H1 (cell line): ENCODE measurements at regions not wholly inside any gene's neighbourhood (a gene's known extent, or its start where the extent isn't known, plus 50 kb on each side); places are given as distances from the start of the nearest gene placed in this dataset.

Experiments used
- CTCF ChIA-PET: fragments of 300-600 bp; sonication (Branson Sonifier 250); formaldehyde crosslinking; loops from one replicate; lab custom pipeline; 2021; ENCODE audit not compliant: partially characterized antibody; lab: Charles Lee
- POLR2A ChIA-PET: fragments of 300-600 bp; sonication (Branson Sonifier 250); formaldehyde crosslinking; loops from one replicate; lab custom pipeline; 2021; ENCODE audit warnings: inconsistent platforms; ENCODE audit not compliant: partially characterized antibody; lab: Charles Lee
- DNase-seq, 2 experiments: peaks; one replicate each; pipeline versions ENCODE4 v3.0.0 to v3.0.0-alpha.2; 2010 to 2022; ENCODE audit warnings: low spot score in 2 of 2, low read depth in 1 of 2, mixed read lengths in 1 of 2
- FAIRE-seq: peaks from 2 replicates; lab custom pipeline; 2011; peaks lifted over from hg19 to GRCh38; lab: Jason Lieb, UNC
- H2AFZ ChIP-seq: 2 replicates; pipeline ENCODE4 v1.8.1; 2012; ENCODE audit warnings: low read length, inconsistent platforms
- H2AK5ac ChIP-seq: 2 replicates; pipeline ENCODE4 v1.6.1; 2013; ENCODE audit warnings: low read depth, low read length
- H2BK120ac ChIP-seq: replicated peaks from 2 replicates; pipeline ENCODE3; 2013; ENCODE audit warnings: low read depth, low read length, inconsistent platforms
- H2BK12ac ChIP-seq: 2 replicates; pipeline ENCODE4 v1.6.1; 2013; ENCODE audit warnings: low read depth, low read length
- H2BK15ac ChIP-seq: 2 replicates; pipeline ENCODE4 v1.6.1; 2013; ENCODE audit warnings: low read length
- H2BK20ac ChIP-seq: 2 replicates; pipeline ENCODE4 v1.6.1; 2013; ENCODE audit warnings: low read length
- H2BK5ac ChIP-seq: 2 replicates; pipeline ENCODE4 v1.6.1; 2013; ENCODE audit warnings: low read depth, low read length
- H3K14ac ChIP-seq: 2 replicates; pipeline ENCODE4 v1.6.1; 2013; ENCODE audit warnings: inconsistent platforms; ENCODE audit not compliant: insufficient read length
- H3K18ac ChIP-seq: 2 replicates; pipeline ENCODE4 v1.6.1; 2013; ENCODE audit warnings: low read length; ENCODE audit errors: extremely low read depth
- H3K23ac ChIP-seq: 2 replicates; pipeline ENCODE4 v1.6.1; 2013; ENCODE audit warnings: inconsistent platforms; ENCODE audit not compliant: insufficient read length
- H3K23me2 ChIP-seq: 2 replicates; pipeline ENCODE4 v1.6.1; 2013; ENCODE audit warnings: low read depth, low read length
- H3K27ac ChIP-seq: 2 replicates; pipeline ENCODE4 v1.6.1; 2011; ENCODE audit warnings: low read depth, low read length, inconsistent platforms
- H3K27me3 ChIP-seq, 4 experiments: replicated peaks in 1 of 4; 1 replicate in 1 of 4; 2 replicates in 3 of 4; pipeline versions ENCODE4 v1.6.1 to v1.8.1; 2011 to 2013; ENCODE audit warnings: low read length in 3 of 4, mild to moderate bottlenecking in 3 of 4, inconsistent platforms in 2 of 4, mixed read lengths in 2 of 4, moderate library complexity in 1 of 4; ENCODE audit not compliant: control insufficient read depth in 3 of 4, insufficient read depth in 3 of 4; ENCODE audit errors: extremely low read depth in 1 of 4
- H3K36me3 ChIP-seq, 4 experiments: 2 replicates each; pipeline versions ENCODE4 v1.6.1 to v1.8.1; 2011 to 2013; ENCODE audit warnings: mild to moderate bottlenecking in 4 of 4, low read length in 3 of 4, moderate library complexity in 2 of 4, control low read depth in 1 of 4, inconsistent platforms in 1 of 4; ENCODE audit not compliant: insufficient read depth in 4 of 4, control insufficient read depth in 2 of 4
- H3K4ac ChIP-seq: replicated peaks from 2 replicates; pipeline ENCODE3; 2013; ENCODE audit warnings: low read length, low read depth, mixed read lengths, inconsistent platforms; ENCODE audit not compliant: insufficient read length
- H3K4me1 ChIP-seq, 4 experiments: replicated peaks in 1 of 4; 1 replicate in 1 of 4; 2 replicates in 3 of 4; pipeline versions ENCODE4 v1.6.1 to v1.8.1; 2011 to 2013; ENCODE audit warnings: low read length in 3 of 4, inconsistent platforms in 2 of 4, mixed read lengths in 1 of 4; ENCODE audit not compliant: insufficient read depth in 4 of 4, control insufficient read depth in 3 of 4
- H3K4me2 ChIP-seq, 2 experiments: 2 replicates each; pipeline versions ENCODE4 v1.6.1 to v1.8.1; 2011 to 2013; ENCODE audit warnings: low read depth in 2 of 2, low read length in 2 of 2, control low read depth in 1 of 2, inconsistent platforms in 1 of 2, mild to moderate bottlenecking in 1 of 2; ENCODE audit not compliant: insufficient read depth in 1 of 2
- H3K4me3 ChIP-seq, 4 experiments: fragments of 200-600, 300-600 bp in 1 of 4; sonication (generic), shearing (Covaris generic), sonication (Bioruptor Twin) in 1 of 4; 2 replicates each; pipeline versions ENCODE4 v1.5.1 to v1.8.1; 2011 to 2016; ENCODE audit warnings: low read length in 4 of 4, low read depth in 3 of 4, control low read depth in 2 of 4, inconsistent platforms in 2 of 4, mild to moderate bottlenecking in 2 of 4, mixed read lengths in 1 of 4, moderate library complexity in 1 of 4; ENCODE audit not compliant: insufficient read depth in 2 of 4; ENCODE audit errors: extremely low read depth in 1 of 4
- H3K56ac ChIP-seq: replicated peaks from 2 replicates; pipeline ENCODE3; 2013; ENCODE audit warnings: low read depth, mild to moderate bottlenecking, mixed read lengths, low read length, inconsistent platforms; ENCODE audit not compliant: insufficient read length
- H3K79me1 ChIP-seq: 2 replicates; pipeline ENCODE4 v1.6.1; 2013; ENCODE audit warnings: low read depth, low read length, control low read depth
- H3K79me2 ChIP-seq, 2 experiments: 2 replicates each; pipeline versions ENCODE4 v1.6.1 to v1.8.1; 2012 to 2013; ENCODE audit warnings: low read length in 2 of 2, mild to moderate bottlenecking in 2 of 2, inconsistent platforms in 1 of 2; ENCODE audit not compliant: insufficient read depth in 2 of 2, control insufficient read depth in 1 of 2
- H3K9ac ChIP-seq, 4 experiments: replicated peaks in 1 of 4; 1 replicate in 1 of 4; 2 replicates in 3 of 4; pipeline versions ENCODE4 v1.6.1 to v1.8.1; 2011 to 2013; ENCODE audit warnings: low read depth in 3 of 4, low read length in 3 of 4, control low read depth in 2 of 4, mild to moderate bottlenecking in 2 of 4, moderate library complexity in 2 of 4, inconsistent platforms in 1 of 4; ENCODE audit errors: extremely low read depth in 1 of 4
- H3K9me3 ChIP-seq, 2 experiments: 2 replicates each; pipeline versions ENCODE4 v1.6.1 to v1.8.1; 2012 to 2013; ENCODE audit warnings: mild to moderate bottlenecking in 2 of 2, moderate library complexity in 2 of 2, control low read depth in 1 of 2, inconsistent platforms in 1 of 2, low read depth in 1 of 2, low read length in 1 of 2, mixed read lengths in 1 of 2; ENCODE audit not compliant: insufficient read depth in 2 of 2
- H4K20me1 ChIP-seq, 2 experiments: replicated peaks in 1 of 2; 2 replicates each; pipeline versions ENCODE3 to v1.8.1; 2011 to 2013; ENCODE audit warnings: inconsistent platforms in 2 of 2, low read length in 2 of 2, mild to moderate bottlenecking in 1 of 2; ENCODE audit not compliant: insufficient read depth in 2 of 2, control insufficient read depth in 1 of 2
- H4K5ac ChIP-seq: 2 replicates; pipeline ENCODE4 v1.6.1; 2013; ENCODE audit warnings: low read length, low read depth, mixed read lengths, inconsistent platforms; ENCODE audit not compliant: insufficient read length
- H4K8ac ChIP-seq: 2 replicates; pipeline ENCODE4 v1.8.0; 2013; ENCODE audit warnings: mild to moderate bottlenecking, moderate library complexity, low read length, inconsistent platforms; ENCODE audit not compliant: insufficient read depth; ENCODE audit errors: extremely low read depth
- H4K91ac ChIP-seq: replicated peaks from 2 replicates; pipeline ENCODE3; 2013; ENCODE audit warnings: low read length, mixed read lengths, inconsistent platforms; ENCODE audit not compliant: insufficient read length
- ATF2 ChIP-seq: IDR thresholded peaks from 2 replicates; pipeline ENCODE4 v1.6.1; 2012; ENCODE audit warnings: low read length, inconsistent platforms
- CREB1 ChIP-seq: IDR thresholded peaks from 2 replicates; pipeline ENCODE4 v1.6.1; 2012; ENCODE audit warnings: inconsistent platforms
- EGR1 ChIP-seq: IDR thresholded peaks from 2 replicates; pipeline ENCODE4 v1.6.1; 2011; ENCODE audit warnings: low read depth, low read length, borderline replicate concordance
- EZH2 ChIP-seq: fragments of 200-600 bp; sonication (generic); IDR thresholded peaks from 2 replicates; pipeline ENCODE4 v1.7.1; 2012; ENCODE audit warnings: low read depth, mild to moderate bottlenecking, moderate library complexity, low read length, inconsistent platforms; ENCODE audit not compliant: severe bottlenecking
- KDM4A ChIP-seq: IDR thresholded peaks from one replicate; pipeline ENCODE4 v1.7.1; 2012; ENCODE audit warnings: low read depth, mild to moderate bottlenecking, moderate library complexity, low read length, inconsistent platforms; ENCODE audit not compliant: severe bottlenecking
- MAFK ChIP-seq: IDR thresholded peaks from 2 replicates; pipeline ENCODE4 v1.6.1; 2012; ENCODE audit warnings: low read depth, mild to moderate bottlenecking, improper control_type of control experiment, low read length
- MAX ChIP-seq: IDR thresholded peaks from 2 replicates; pipeline ENCODE4 v1.6.1; 2012; ENCODE audit warnings: inconsistent platforms
- RFX5 ChIP-seq: IDR thresholded peaks from 2 replicates; pipeline ENCODE4 v1.6.1; 2011; ENCODE audit warnings: low read depth, low read length, improper control_type of control experiment, borderline replicate concordance
- RNF2 ChIP-seq: fragments of 200-900, 300-1000 bp; sonication (generic); IDR thresholded peaks from 2 replicates; pipeline ENCODE4 v1.7.1; 2016; ENCODE audit warnings: borderline replicate concordance, low read depth, mild to moderate bottlenecking, antibody characterized with exemption, low read length; ENCODE audit not compliant: poor library complexity, severe bottlenecking; ENCODE audit errors: missing control alignments
- SRF ChIP-seq: IDR thresholded peaks from 2 replicates; pipeline ENCODE4 v1.6.1; 2011; ENCODE audit warnings: mild to moderate bottlenecking, low read depth, low read length, moderate library complexity
- TAF1 ChIP-seq: IDR thresholded peaks from 2 replicates; pipeline ENCODE4 v1.6.1; 2011; ENCODE audit warnings: mild to moderate bottlenecking, low read depth, low read length
- TBP ChIP-seq: IDR thresholded peaks from 2 replicates; pipeline ENCODE4 v1.6.1; 2011; ENCODE audit warnings: low read depth, low read length, improper control_type of control experiment
- TEAD4 ChIP-seq: IDR thresholded peaks from 2 replicates; pipeline ENCODE4 v1.6.1; 2012; ENCODE audit warnings: low read depth, low read length, inconsistent platforms, mixed read lengths
- WGBS, 2 experiments: shearing (Covaris generic) in 1 of 2; methylation state at CpG; one replicate each; pipeline versions ENCODE4 v1.1.6 to v1.1.7; 2013 to 2015; ENCODE audit warnings: low lambda C conversion rate in 2 of 2, mixed read lengths in 2 of 2, inconsistent platforms in 1 of 2, low coverage in 1 of 2, missing lambda C conversion rate in 1 of 2; ENCODE audit not compliant: insufficient replicate concordance in 2 of 2, insufficient coverage in 1 of 2, insufficient read length in 1 of 2; ENCODE audit errors: extremely low coverage in 1 of 2, missing lambda C conversion rate in 1 of 2; 5-methylcytosine and 5-hydroxymethylcytosine counted together

- CTCF ChIA-PET, result interaction anchor here (0.6 to 1.5 kb wide), 6 partner anchors 9 to 729 kb away, joined by 3 to 5 read pairs (median 3); no protein-coding TSS in a partner anchor
- Histone ChIP-seq H3K4me1 (peaks cover 0 to 9% (median 0%) of the 10 kb centered on the region in 4 experiments; a peak in 1 of 7 replicates), H2AK5ac (no peak overlapping the region), H2BK120ac (no peak overlapping the region), H4K91ac (no peak overlapping the region), H3K9me3 (no peaks in the 10 kb centered on the region), H3K18ac (no peak overlapping the region), H4K5ac (no peak overlapping the region), H3K4ac (no peak overlapping the region), H3K79me1 (no peaks in the 10 kb centered on the region), H2BK12ac (no peak overlapping the region), H3K56ac (no peak overlapping the region), H4K8ac (no peak overlapping the region), H2BK15ac (no peak overlapping the region), H3K9ac (no peak overlapping the region), H3K23me2 (no peaks in the 10 kb centered on the region), H4K20me1 (no peaks in the 10 kb centered on the region), H2AFZ (no peak overlapping the region), H2BK5ac (no peak overlapping the region), H3K23ac (no peak overlapping the region), H3K36me3 (no peaks in the 10 kb centered on the region), H3K4me3 (no peak overlapping the region), H2BK20ac (no peak overlapping the region), H3K79me2 (no peaks in the 10 kb centered on the region), H3K14ac (no peak overlapping the region), H3K4me2 (no peak overlapping the region), H3K27me3 (no peaks in the 10 kb centered on the region), H3K27ac (no peak overlapping the region)
- DNase-seq (no peak), FAIRE-seq (no peak)
- whole genome bisulfite sequencing, 2 experiments, result 82% methylated on average over 2 of the region's 2 CpGs; no CpG with 5 or more reads in 1 of the 2 experiments
- POLR2A ChIA-PET, result no interaction called here
- no peak for TF ChIP-seq MAFK
- no peak for TF ChIP-seq EGR1
- TF ChIP-seq RFX5, result no peak
- no peak for TF ChIP-seq KDM4A
- no peak for TF ChIP-seq TEAD4
- TF ChIP-seq TBP, result no peak
- TF ChIP-seq MAX, result no peak
- TF ChIP-seq EZH2, result no peak
- TF ChIP-seq CREB1, result no peak
- no peak for TF ChIP-seq SRF
- no peak for TF ChIP-seq ATF2
- TF ChIP-seq TAF1, result no peak
- no peak for TF ChIP-seq RNF2
These were observed 185.6 kb upstream of the HNRNPA3 start for GRCh38 chr2:177026956-177027355.
